Upper lobe of right lung (tissue), 1 donor: ENCODE measurements at regions not wholly inside any gene's neighbourhood (a gene's known extent, or its start where the extent isn't known, plus 50 kb on each side); places are given as distances from the start of the nearest gene placed in this dataset.
"Not testable (repeated sequence)": the region's sequence is repeated elsewhere in the genome, so short reads cannot be mapped to it uniquely, and the experiment has no call there.

Source experiments
- ATAC-seq: fragments of 200-7000 bp; cut with Tn5 transposase; one replicate; pipeline ENCODE4 v1.9.1; 2020; ENCODE audit warnings: mild to moderate bottlenecking, moderate library complexity
- DNase-seq: peaks from one replicate; pipeline ENCODE4 v3.0.0-alpha.2; 2020
- H3K27ac ChIP-seq: fragments of 200-600 bp; one replicate; pipeline ENCODE4 v1.8.0; 2022
- H3K27me3 ChIP-seq: fragments of 200-600 bp; one replicate; pipeline ENCODE4 v1.8.0; 2022; ENCODE audit warnings: mild to moderate bottlenecking
- H3K36me3 ChIP-seq: fragments of 200-600 bp; one replicate; pipeline ENCODE4 v1.8.0; 2022
- H3K4me1 ChIP-seq: fragments of 200-600 bp; one replicate; pipeline ENCODE4 v1.8.0; 2022
- H3K4me3 ChIP-seq: fragments of 200-600 bp; one replicate; pipeline ENCODE4 v1.8.0; 2022; ENCODE audit warnings: mild to moderate bottlenecking
- H3K9me3 ChIP-seq: fragments of 200-600 bp; one replicate; pipeline ENCODE4 v1.8.0; 2022
- intact Hi-C: fragments of 100-400 bp; cut with DNase I; formaldehyde crosslinking; loops from one replicate; pipeline ENCODE4 v1.11.0; 2022
- TF ChIP-seq, protein P1 (sequence below): fragments of 200-600 bp; IDR thresholded peaks from one replicate; pipeline ENCODE4 v1.8.0; 2022; ENCODE audit warnings: antibody characterized with exemption
- donor health status: DM: no; HTN: yes; CAD: no; lungs with severe emphysema.

- H3K36me3 ChIP-seq = no peaks in the 10 kb centered on the region
- H3K4me1 ChIP-seq = no peaks in the 10 kb centered on the region
- no peak for ATAC-seq
- TF ChIP-seq, protein P1, sequence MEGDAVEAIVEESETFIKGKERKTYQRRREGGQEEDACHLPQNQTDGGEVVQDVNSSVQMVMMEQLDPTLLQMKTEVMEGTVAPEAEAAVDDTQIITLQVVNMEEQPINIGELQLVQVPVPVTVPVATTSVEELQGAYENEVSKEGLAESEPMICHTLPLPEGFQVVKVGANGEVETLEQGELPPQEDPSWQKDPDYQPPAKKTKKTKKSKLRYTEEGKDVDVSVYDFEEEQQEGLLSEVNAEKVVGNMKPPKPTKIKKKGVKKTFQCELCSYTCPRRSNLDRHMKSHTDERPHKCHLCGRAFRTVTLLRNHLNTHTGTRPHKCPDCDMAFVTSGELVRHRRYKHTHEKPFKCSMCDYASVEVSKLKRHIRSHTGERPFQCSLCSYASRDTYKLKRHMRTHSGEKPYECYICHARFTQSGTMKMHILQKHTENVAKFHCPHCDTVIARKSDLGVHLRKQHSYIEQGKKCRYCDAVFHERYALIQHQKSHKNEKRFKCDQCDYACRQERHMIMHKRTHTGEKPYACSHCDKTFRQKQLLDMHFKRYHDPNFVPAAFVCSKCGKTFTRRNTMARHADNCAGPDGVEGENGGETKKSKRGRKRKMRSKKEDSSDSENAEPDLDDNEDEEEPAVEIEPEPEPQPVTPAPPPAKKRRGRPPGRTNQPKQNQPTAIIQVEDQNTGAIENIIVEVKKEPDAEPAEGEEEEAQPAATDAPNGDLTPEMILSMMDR = no peak
- no peak overlapping the region for H3K27ac ChIP-seq
- no peak overlapping the region for H3K4me3 ChIP-seq
- intact Hi-C loops = no loop called here
- no peak for DNase-seq
- no peaks in the 10 kb centered on the region for H3K27me3 ChIP-seq
- H3K9me3 ChIP-seq = peaks cover 4% of the 10 kb centered on the region
These were observed 509.3 kb upstream of the CCDC196 start for GRCh38 chr14:65976761-65977404.

DNA sequence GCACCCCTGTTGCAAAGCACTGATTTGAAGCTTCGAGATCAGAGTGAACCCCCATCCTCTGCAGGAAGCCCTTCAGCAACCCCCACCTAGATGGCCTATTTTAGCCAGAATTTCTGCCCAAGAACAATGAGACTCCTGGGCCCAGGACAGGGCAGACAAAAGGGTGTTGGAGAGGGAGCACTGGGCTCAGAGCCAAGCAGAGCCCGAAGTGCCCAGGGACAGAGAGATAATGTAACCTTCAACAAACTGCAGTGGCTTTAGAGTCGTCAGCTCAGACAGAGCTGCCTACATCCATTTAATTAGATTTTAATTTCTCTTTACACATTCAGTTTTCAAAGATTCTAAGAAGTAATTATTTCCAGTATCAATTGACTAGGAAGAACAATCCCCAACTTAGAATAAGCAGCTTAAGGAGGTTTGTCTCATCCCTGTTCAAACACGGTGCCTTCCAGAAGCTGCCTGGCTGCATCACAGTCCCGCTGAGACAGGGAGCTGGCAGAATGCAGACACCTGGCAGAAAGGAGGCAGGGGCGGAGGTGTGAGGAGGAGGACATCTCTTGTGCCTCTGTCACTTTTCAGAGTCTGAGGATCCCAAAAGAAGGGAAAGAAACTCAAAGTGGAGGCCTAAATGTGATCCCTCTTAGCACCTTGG, 504.9 kb upstream of the CCDC196 start:
- Histone ChIP-seq H3K27ac (no peak overlapping the region), H3K4me1 (no peaks in the 10 kb centered on the region), H3K27me3 (no peaks in the 10 kb centered on the region), H3K4me3 (no peak overlapping the region), H3K9me3 (peaks cover 4% of the 10 kb centered on the region), H3K36me3 (no peaks in the 10 kb centered on the region)
- no peak for DNase-seq
- intact Hi-C loops = no loop called here
- TF ChIP-seq, protein P1 = no peak
- ATAC-seq = no peak

GRCh38 chr14:65986041-65986440, 500.1 kb upstream of the CCDC196 start:
- H3K27ac ChIP-seq = no peak overlapping the region
- no peak overlapping the region for H3K4me3 ChIP-seq
- TF ChIP-seq, protein P1 = no peak
- no peaks in the 10 kb centered on the region for H3K36me3 ChIP-seq
- no peaks in the 10 kb centered on the region for H3K27me3 ChIP-seq
- ATAC-seq = no peak
- no peak for DNase-seq
- H3K9me3 ChIP-seq = no peaks in the 10 kb centered on the region
- H3K4me1 ChIP-seq = no peaks in the 10 kb centered on the region
- intact Hi-C loops = no loop called here

- intact Hi-C loops = no loop called here
- Histone ChIP-seq H3K27ac (no peak overlapping the region), H3K36me3 (no peaks in the 10 kb centered on the region), H3K4me1 (no peaks in the 10 kb centered on the region), H3K4me3 (no peak overlapping the region), H3K9me3 (no peaks in the 10 kb centered on the region), H3K27me3 (no peaks in the 10 kb centered on the region)
- ATAC-seq = no peak
- DNase-seq = no peak
- TF ChIP-seq, protein P1 = no peak
These were observed 496.2 kb upstream of the CCDC196 start for GRCh38 chr14:65989981-65990380.

GRCh38 chr14:65991104-65991503, 495.1 kb upstream of the CCDC196 start:
- Histone ChIP-seq H3K36me3 (no peaks in the 10 kb centered on the region), H3K4me3 (no peak overlapping the region), H3K9me3 (no peaks in the 10 kb centered on the region), H3K4me1 (no peaks in the 10 kb centered on the region), H3K27me3 (no peaks in the 10 kb centered on the region), H3K27ac (no peak overlapping the region)
- intact Hi-C loops = no loop called here
- TF ChIP-seq, protein P1 = no peak
- ATAC-seq (no peak), DNase-seq (no peak)

GRCh38 chr14:65991935-65992334, 494.2 kb upstream of the CCDC196 start:
- H3K36me3 ChIP-seq, H3K4me3 ChIP-seq, DNase-seq, H3K27me3 ChIP-seq, ATAC-seq, intact Hi-C loops, H3K9me3 ChIP-seq, H3K27ac ChIP-seq, H3K4me1 ChIP-seq: not testable (repeated sequence)
